ENCODE measurements at regions not wholly inside any gene's neighbourhood (a gene's known extent, or its start where the extent isn't known, plus 50 kb on each side); places are given as distances from the start of the nearest gene placed in this dataset.

DNA sequence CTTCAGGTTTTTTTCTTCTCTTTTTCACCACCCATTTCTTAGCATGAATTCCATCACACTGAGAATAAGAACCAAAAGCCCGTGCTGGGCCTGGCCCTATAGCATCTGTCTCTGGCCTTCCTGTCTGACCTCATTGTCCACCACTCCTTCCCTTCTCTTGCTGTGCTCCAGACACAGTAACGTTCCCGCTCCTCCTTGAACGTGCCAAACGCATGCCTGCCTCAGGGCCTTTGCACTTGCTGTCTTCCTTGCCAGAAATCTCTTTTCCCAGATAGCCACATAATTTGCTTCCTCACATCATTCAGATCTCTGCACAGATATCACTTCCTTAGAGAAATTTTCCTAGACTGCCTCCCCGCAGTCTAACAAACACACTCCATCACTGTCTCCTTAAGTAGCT lies 119.6 kb upstream of the CPSF6 start (continued):
- TF ChIP-seq, protein P1, sequence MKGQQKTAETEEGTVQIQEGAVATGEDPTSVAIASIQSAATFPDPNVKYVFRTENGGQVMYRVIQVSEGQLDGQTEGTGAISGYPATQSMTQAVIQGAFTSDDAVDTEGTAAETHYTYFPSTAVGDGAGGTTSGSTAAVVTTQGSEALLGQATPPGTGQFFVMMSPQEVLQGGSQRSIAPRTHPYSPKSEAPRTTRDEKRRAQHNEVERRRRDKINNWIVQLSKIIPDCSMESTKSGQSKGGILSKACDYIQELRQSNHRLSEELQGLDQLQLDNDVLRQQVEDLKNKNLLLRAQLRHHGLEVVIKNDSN (IDR thresholded peaks at IDR 0.05; ENCODE audit: borderline replicate concordance, extremely low read length, insufficient read depth, low read depth, low read length) = no peak
- TF ChIP-seq NFXL1 (IDR thresholded peaks at IDR 0.05; ENCODE audit: borderline replicate concordance) (no peak), EP300 (IDR thresholded peaks at IDR 0.05; ENCODE audit: borderline replicate concordance in 1 of 2, control insufficient read depth in 1 of 2, low read depth in 2 of 2, low read length in 2 of 2) (no peak), KDM1A (IDR thresholded peaks at IDR 0.05; ENCODE audit: borderline replicate concordance) (no peak)

DNA sequence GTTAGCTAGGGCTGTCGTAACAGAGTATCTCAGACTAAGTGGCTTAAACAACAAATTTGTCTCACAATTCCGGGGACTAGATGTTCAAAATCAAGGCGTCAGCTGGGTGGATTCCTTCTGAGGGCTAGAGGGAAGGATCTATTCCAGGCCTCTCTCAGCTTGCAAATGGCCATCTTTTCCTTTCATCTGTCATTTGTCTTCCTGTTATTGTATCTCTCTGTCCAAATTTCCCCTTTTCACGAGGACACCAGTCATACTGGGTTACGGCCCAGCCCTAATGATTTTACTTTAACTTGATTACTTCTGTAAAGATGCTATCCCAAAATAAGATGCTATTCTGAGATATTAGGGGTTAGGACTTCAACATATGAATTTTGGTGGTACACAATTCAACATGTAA lies 119.0 kb upstream of the CPSF6 start:
- ATAC-seq (no peak), DNase-seq (ENCODE audit: low read depth, low spot score) (no peak), FAIRE-seq (no peak)
- RAD21 ChIA-PET (ENCODE audit: unreplicated experiment) = no interaction called here
- Histone ChIP-seq H3K9me3 (replicated peaks; ENCODE audit: control insufficient read depth, insufficient read depth, low read length) (no peaks in the 10 kb centered on the region), H3K27me3 (replicated peaks in 1 of 2; ENCODE audit: control insufficient read depth in 2 of 2, insufficient read depth in 2 of 2, low read length in 1 of 2) (0 out of 4 replicates have a peak, but pooled peaks cover 0 to 2% of the 10 kb centered on the region in 2 experiments), H4K20me1 (ENCODE audit: control insufficient read depth, insufficient read depth) (no peaks in the 10 kb centered on the region), H3K9ac (ENCODE audit: control insufficient read depth, insufficient read depth, low read length) (no peak overlapping the region), H3K4me3 (no peak overlapping the region), H3K4me2 (ENCODE audit: control insufficient read depth, insufficient read depth) (no peak overlapping the region), H3K79me2 (ENCODE audit: control insufficient read depth, insufficient read depth, low read length) (no peaks in the 10 kb centered on the region), H2AFZ (ENCODE audit: control insufficient read depth, low read depth, low read length) (no peak overlapping the region), H3K4me1 (ENCODE audit: control insufficient read depth, insufficient read depth, low read length) (no peaks in the 10 kb centered on the region), H3K27ac (ENCODE audit: control insufficient read depth, insufficient read depth) (no peak overlapping the region), H3K36me3 (ENCODE audit: control insufficient read depth in 2 of 2, insufficient read depth in 2 of 2, low read length in 1 of 2) (no peaks in the 10 kb centered on the region)
- WGBS (ENCODE audit: insufficient coverage, insufficient replicate concordance, low lambda C conversion rate, missing lambda C conversion rate) = 27% methylated on average over 5 of the region's 5 CpGs
- BruUV-seq (replicated peaks) = no TSS peak
- in situ Hi-C loops (cut with MboI) = no loop called here
- SMC1A ChIA-PET (ENCODE audit: uncharacterized antibody, unreplicated experiment) = no interaction called here
- POLR2A ChIA-PET = no interaction called here
- intact Hi-C loops (cut with micrococcal nuclease; ENCODE audit: unreplicated experiment) = no loop called here
- CTCF ChIA-PET = no interaction called here
- TF ChIP-seq NFYA (IDR thresholded peaks at IDR 0.05; ENCODE audit: borderline replicate concordance, low read depth, low read length) (no peak), GABPA (IDR thresholded peaks at IDR 0.05; ENCODE audit: low read depth) (no peak), POLR2AphosphoS5 (IDR thresholded peaks at IDR 0.05; ENCODE audit: low read length) (no peak), SIX5 (IDR thresholded peaks at IDR 0.05; ENCODE audit: low read depth, low read length, severe bottlenecking) (no peak), SMAD1 (IDR thresholded peaks at IDR 0.05; ENCODE audit: low read depth, partially characterized antibody) (no peak), RAD51 (IDR thresholded peaks at IDR 0.05) (no peak), JUND (IDR thresholded peaks at IDR 0.05; ENCODE audit: low read depth, low read length) (no peak), ASH2L (IDR thresholded peaks at IDR 0.05; ENCODE audit: borderline replicate concordance, low read depth) (no peak), SPI1 (IDR thresholded peaks at IDR 0.05; ENCODE audit: borderline replicate concordance, insufficient read depth, low read depth, low read length) (no peak), IRF4 (IDR thresholded peaks at IDR 0.05; ENCODE audit: low read depth, low read length) (no peak), MYB (IDR thresholded peaks at IDR 0.05; ENCODE audit: borderline replicate concordance, low read depth, low read length) (no peak)
- TF ChIP-seq, protein P2, sequence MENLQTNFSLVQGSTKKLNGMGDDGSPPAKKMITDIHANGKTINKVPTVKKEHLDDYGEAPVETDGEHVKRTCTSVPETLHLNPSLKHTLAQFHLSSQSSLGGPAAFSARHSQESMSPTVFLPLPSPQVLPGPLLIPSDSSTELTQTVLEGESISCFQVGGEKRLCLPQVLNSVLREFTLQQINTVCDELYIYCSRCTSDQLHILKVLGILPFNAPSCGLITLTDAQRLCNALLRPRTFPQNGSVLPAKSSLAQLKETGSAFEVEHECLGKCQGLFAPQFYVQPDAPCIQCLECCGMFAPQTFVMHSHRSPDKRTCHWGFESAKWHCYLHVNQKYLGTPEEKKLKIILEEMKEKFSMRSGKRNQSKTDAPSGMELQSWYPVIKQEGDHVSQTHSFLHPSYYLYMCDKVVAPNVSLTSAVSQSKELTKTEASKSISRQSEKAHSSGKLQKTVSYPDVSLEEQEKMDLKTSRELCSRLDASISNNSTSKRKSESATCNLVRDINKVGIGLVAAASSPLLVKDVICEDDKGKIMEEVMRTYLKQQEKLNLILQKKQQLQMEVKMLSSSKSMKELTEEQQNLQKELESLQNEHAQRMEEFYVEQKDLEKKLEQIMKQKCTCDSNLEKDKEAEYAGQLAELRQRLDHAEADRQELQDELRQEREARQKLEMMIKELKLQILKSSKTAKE (IDR thresholded peaks at IDR 0.05; ENCODE audit: low read depth, poor library complexity, severe bottlenecking) = no peak
- TF ChIP-seq, protein P3, sequence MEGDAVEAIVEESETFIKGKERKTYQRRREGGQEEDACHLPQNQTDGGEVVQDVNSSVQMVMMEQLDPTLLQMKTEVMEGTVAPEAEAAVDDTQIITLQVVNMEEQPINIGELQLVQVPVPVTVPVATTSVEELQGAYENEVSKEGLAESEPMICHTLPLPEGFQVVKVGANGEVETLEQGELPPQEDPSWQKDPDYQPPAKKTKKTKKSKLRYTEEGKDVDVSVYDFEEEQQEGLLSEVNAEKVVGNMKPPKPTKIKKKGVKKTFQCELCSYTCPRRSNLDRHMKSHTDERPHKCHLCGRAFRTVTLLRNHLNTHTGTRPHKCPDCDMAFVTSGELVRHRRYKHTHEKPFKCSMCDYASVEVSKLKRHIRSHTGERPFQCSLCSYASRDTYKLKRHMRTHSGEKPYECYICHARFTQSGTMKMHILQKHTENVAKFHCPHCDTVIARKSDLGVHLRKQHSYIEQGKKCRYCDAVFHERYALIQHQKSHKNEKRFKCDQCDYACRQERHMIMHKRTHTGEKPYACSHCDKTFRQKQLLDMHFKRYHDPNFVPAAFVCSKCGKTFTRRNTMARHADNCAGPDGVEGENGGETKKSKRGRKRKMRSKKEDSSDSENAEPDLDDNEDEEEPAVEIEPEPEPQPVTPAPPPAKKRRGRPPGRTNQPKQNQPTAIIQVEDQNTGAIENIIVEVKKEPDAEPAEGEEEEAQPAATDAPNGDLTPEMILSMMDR (IDR thresholded peaks at IDR 0.05 in 2 of 3, conservative IDR thresholded peaks at IDR 0.05 in 1 of 3; ENCODE audit: control insufficient read depth in 2 of 3, extremely low read depth in 1 of 3, insufficient read depth in 1 of 3, low read depth in 3 of 3, low read length in 3 of 3) = no peak
